Activated T-helper 17 cell treated with anti-CD3 and anti-CD28 coated beads, Interleukin-2, amount 50 U/mL, for 72 hours (primary cell): ENCODE measurements at regions not wholly inside any gene's neighbourhood (a gene's known extent, or its start where the extent isn't known, plus 50 kb on each side); places are given as distances from the start of the nearest gene placed in this dataset.
"Not testable (repeated sequence)": the region's sequence is repeated elsewhere in the genome, so short reads cannot be mapped to it uniquely, and the experiment has no call there.

Experiments
- ATAC-seq: fragments of 150-1000 bp; cut with Tn5 transposase; replicated peaks from 2 replicates; pipeline ENCODE4 v1.10.0; 2021; ENCODE audit warnings: mild to moderate bottlenecking, moderate library complexity
- H3K27ac Mint-ChIP-seq: one replicate; pipeline ENCODE4 v1.8.0; 2022; ENCODE audit warnings: mixed read lengths
- H3K27me3 Mint-ChIP-seq: one replicate; pipeline ENCODE4 v1.8.0; 2022; ENCODE audit warnings: mixed read lengths
- H3K36me3 Mint-ChIP-seq: one replicate; pipeline ENCODE4 v1.8.0; 2022; ENCODE audit warnings: low read depth, mild to moderate bottlenecking, mixed read lengths
- H3K4me1 Mint-ChIP-seq: one replicate; pipeline ENCODE4 v1.8.0; 2022; ENCODE audit warnings: mixed read lengths
- H3K4me3 Mint-ChIP-seq: one replicate; pipeline ENCODE4 v1.8.0; 2022; ENCODE audit warnings: mild to moderate bottlenecking, mixed read lengths
- H3K9me3 Mint-ChIP-seq: one replicate; pipeline ENCODE4 v1.8.0; 2022; ENCODE audit warnings: mixed read lengths

DNA sequence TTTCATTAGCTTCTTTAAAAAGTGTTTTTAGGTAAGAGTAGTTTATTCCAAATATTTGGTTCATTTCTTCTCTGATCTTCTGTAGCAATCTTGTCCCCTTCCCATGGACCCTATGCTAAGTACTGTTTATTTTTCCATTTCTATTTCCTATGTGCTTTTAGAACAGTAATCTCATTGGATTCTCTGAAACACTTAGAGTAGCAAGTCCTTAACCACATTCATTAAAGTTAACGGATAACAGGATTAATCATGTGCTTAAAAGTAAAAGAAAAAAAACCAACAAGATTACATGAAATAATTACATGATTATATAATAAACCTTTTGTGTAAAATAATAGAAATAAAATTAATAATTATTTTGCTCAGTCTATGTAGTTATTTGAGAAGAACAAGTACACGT, 929.7 kb downstream of the C4orf33 start:
- ATAC-seq = no peak
- no peaks in the 10 kb centered on the region for H3K9me3 Mint-ChIP-seq
- no peak overlapping the region for H3K4me3 Mint-ChIP-seq
- no peaks in the 10 kb centered on the region for H3K36me3 Mint-ChIP-seq
- no peaks in the 10 kb centered on the region for H3K4me1 Mint-ChIP-seq
- H3K27ac Mint-ChIP-seq = no peak overlapping the region
- no peaks in the 10 kb centered on the region for H3K27me3 Mint-ChIP-seq

DNA sequence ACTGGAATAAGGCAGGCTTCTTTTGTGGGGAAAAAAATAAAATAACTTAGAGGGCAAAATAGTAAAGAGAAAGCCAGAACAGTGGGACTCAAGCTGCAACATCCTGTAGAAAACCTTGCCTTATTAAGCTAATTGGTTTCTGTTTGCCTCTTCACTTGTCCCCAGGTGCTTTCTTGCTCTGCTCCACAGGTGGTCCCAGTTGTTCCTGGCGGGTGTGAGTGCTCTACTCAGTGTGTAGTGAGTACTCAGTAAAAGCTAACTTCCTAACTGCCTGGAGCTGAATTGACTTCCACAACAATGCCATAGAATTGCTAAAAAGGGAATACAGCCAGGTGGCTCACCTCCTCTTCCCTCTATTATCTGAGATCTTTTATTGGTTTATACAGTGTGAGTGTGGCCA, 930.2 kb downstream of the C4orf33 start:
- no peak for ATAC-seq
- H3K27ac Mint-ChIP-seq = no peak overlapping the region
- no peaks in the 10 kb centered on the region for H3K27me3 Mint-ChIP-seq
- H3K4me1 Mint-ChIP-seq = no peaks in the 10 kb centered on the region
- no peak overlapping the region for H3K4me3 Mint-ChIP-seq
- no peaks in the 10 kb centered on the region for H3K36me3 Mint-ChIP-seq
- H3K9me3 Mint-ChIP-seq = no peaks in the 10 kb centered on the region

DNA sequence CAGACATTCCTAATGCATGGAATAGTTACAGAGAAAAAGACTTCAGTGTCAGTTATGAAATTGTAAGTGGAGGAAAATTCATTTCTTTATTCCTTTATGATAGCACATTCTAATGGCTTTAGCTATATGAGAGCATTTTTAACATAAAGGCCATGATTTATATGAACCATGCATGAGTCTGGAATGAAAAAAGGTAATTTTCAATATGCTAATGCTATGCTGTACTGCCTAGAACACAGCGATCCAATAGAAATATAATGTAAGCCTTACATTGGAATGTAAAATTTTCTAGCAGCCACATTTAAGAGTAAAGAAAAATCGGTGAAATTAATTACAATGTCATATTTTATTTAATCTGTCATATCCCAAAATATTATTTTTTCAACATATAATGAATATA, 932.0 kb downstream of the C4orf33 start:
- Mint-ChIP-seq H3K9me3 (no peaks in the 10 kb centered on the region), H3K27ac (no peak overlapping the region), H3K4me3 (no peak overlapping the region), H3K4me1 (no peaks in the 10 kb centered on the region), H3K36me3 (no peaks in the 10 kb centered on the region), H3K27me3 (no peaks in the 10 kb centered on the region)
- ATAC-seq = no peak

DNA sequence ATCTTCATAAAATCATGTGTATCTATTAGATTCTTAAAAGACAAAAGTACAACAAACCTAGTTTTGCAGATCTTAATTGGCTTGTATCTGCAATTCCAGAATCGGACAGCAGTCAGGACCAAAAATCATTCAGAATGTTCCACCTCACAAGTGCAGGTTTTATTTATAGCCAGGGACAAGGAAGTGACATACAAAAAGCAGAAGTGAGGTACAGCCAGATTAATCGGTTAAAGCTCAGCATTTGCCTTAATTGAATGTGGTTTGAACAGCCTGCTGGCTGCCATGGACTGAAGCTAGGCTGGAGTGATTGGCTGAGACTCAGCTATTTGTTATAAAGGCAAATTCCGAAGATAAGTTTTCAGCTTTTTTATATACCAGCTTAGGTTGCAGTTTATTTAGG, 932.6 kb downstream of the C4orf33 start:
- H3K36me3 Mint-ChIP-seq = no peaks in the 10 kb centered on the region
- no peak for ATAC-seq
- no peak overlapping the region for H3K27ac Mint-ChIP-seq
- no peaks in the 10 kb centered on the region for H3K9me3 Mint-ChIP-seq
- H3K4me3 Mint-ChIP-seq = no peak overlapping the region
- H3K27me3 Mint-ChIP-seq = no peaks in the 10 kb centered on the region
- H3K4me1 Mint-ChIP-seq = no peaks in the 10 kb centered on the region

DNA sequence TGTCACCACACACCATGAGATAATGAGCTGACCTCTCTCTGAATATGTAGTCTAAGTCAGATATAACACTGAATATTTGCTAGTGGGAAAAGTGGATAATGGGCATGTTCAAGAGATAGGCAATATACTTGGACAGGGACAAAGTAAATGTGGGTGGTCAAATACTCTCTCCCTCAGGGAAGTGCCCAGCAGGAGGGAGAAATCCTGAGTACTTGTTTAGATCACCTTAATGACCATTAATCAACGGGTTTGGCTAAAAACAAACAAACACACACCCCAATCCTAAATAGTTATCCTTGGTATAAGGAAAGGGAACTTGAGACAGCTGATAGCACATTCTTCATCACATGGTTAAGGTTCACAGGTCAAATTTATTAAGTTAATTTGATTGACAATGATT, 933.5 kb downstream of the C4orf33 start:
- Mint-ChIP-seq H3K4me3 (no peak overlapping the region), H3K36me3 (no peaks in the 10 kb centered on the region), H3K9me3 (no peaks in the 10 kb centered on the region), H3K27ac (no peak overlapping the region), H3K27me3 (no peaks in the 10 kb centered on the region), H3K4me1 (no peaks in the 10 kb centered on the region)
- ATAC-seq = no peak

DNA sequence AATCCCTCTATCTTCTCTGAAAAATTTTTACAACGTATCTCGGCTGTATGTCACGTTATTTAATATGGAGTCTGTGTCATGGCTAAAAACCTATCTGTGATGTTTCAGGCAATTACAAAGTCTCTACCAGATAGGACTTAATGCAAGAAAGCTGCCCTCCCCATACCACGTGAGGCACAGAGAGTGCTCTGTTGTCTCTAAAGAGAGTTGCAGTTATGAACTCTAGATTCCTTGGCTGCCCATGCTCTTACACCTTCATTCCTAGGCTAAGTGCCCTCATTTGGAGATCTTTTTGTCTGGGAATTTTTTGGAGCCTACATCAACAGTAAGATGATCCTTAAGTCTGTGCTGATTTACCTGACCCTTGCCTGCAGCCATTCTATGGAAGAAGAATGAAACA, 935.9 kb downstream of the C4orf33 start:
- H3K36me3 Mint-ChIP-seq = no peaks in the 10 kb centered on the region
- no peak overlapping the region for H3K4me3 Mint-ChIP-seq
- no peaks in the 10 kb centered on the region for H3K9me3 Mint-ChIP-seq
- no peak for ATAC-seq
- H3K27ac Mint-ChIP-seq = no peak overlapping the region
- no peaks in the 10 kb centered on the region for H3K4me1 Mint-ChIP-seq
- no peaks in the 10 kb centered on the region for H3K27me3 Mint-ChIP-seq

DNA sequence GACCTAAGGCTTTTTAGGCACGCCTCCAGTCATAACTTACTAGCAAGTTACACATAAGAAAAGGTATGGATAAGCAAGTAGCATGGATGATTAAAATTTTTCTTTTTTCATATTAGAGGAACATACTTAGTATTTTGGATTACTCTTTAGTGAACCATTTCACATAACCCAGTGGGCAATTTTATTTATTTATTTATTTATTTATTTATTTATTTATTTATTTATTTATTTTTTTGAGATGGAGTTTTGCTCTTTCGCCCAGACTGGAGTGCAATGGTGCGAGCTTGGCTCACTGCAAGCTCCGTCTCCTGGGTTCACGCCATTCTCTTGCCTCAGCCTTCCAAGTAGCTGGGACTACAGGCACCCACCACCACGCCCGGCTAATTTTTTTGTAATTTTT, 937.7 kb downstream of the C4orf33 start:
- H3K36me3 Mint-ChIP-seq, H3K4me1 Mint-ChIP-seq, ATAC-seq, H3K27ac Mint-ChIP-seq, H3K27me3 Mint-ChIP-seq, H3K9me3 Mint-ChIP-seq, H3K4me3 Mint-ChIP-seq: not testable (repeated sequence)

DNA sequence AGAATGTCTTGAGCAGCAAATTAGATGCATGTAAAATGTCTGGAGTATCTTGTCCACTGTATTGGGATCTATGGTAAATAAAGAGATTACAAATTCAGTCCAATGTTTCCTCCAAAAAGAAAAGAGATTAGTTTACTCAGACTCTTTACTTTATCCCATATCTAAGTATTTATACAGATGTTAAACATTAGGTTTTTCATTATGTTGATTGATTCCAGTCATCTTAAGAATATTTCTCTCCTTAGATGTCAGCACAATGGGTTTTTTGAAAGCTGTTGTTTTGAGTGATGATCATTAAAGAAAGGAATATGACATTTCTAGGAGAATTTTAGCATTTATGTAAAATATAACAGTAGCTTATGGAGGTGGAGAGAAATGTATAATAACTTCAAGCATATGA, 938.9 kb downstream of the C4orf33 start:
- Mint-ChIP-seq H3K27ac (no peak overlapping the region), H3K36me3 (no peaks in the 10 kb centered on the region), H3K4me1 (no peaks in the 10 kb centered on the region), H3K4me3 (no peak overlapping the region), H3K9me3 (peaks cover 5% of the 10 kb centered on the region), H3K27me3 (no peaks in the 10 kb centered on the region)
- no peak for ATAC-seq

DNA sequence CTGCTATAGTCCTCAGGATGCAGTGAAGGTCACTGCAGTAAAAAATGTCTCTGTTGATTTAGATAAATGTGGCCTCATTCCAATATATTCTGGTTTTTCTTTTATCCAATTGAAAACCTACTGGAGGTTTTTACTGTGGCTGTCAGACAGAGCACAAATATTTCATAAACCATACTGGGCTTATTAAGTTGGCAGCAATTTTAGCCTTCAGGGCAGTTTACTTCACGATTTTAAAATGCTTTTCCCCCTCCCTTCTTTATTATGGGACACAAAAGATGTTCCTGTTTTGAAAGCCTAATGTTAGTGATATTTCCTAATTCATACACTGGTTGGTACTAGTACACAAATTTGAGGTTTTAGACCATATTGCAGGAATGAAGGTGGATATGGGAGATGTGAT, 939.4 kb downstream of the C4orf33 start:
- no peak for ATAC-seq
- Mint-ChIP-seq H3K36me3 (no peaks in the 10 kb centered on the region), H3K27me3 (no peaks in the 10 kb centered on the region), H3K27ac (no peak overlapping the region), H3K9me3 (peaks cover 5% of the 10 kb centered on the region), H3K4me3 (no peak overlapping the region), H3K4me1 (no peaks in the 10 kb centered on the region)

DNA sequence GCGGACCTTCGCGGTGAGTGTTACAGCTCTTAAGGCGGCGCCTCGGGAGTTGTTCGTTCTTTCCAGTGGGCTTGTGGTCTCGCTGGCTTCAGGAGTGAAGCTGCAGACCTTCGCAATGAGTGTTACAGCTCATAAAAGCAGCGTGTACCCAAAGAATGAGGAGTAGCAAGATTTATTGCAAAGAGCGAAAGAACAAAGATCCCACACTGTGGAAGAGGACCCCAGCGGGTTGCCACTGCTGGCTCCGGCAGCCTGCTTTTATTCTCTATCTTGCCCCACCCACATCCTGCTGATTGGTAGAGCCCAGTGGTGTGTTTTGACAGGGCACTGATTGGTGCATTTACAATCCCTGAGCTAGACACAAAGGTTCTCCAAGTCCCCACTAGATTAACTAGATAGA, 941.9 kb downstream of the C4orf33 start:
- not testable (repeated sequence) for H3K4me1 Mint-ChIP-seq, H3K36me3 Mint-ChIP-seq, ATAC-seq, H3K27ac Mint-ChIP-seq, H3K4me3 Mint-ChIP-seq, H3K27me3 Mint-ChIP-seq, H3K9me3 Mint-ChIP-seq

DNA sequence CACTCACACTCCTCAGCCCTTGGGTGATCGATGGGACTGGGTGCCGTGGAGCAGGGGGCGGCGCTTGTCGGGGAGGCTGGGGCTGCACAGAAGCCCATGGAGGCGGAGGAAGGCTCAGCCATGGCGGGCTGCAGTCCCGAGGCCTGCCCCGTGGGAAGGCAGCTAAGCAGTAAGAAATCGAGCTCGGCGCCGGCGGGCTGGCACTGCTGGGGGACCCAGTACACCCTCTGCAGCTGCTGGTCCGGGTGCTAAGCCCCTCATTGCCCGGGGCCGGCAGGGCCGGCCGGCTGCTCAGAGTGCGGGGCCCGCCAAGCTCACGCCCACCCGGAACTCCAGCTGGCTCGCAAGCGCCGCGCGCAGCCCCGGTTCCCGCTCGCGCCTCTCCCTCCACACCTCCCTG, 942.6 kb downstream of the C4orf33 start:
- not testable (repeated sequence) for H3K27ac Mint-ChIP-seq, H3K27me3 Mint-ChIP-seq, H3K9me3 Mint-ChIP-seq, ATAC-seq, H3K36me3 Mint-ChIP-seq, H3K4me1 Mint-ChIP-seq, H3K4me3 Mint-ChIP-seq

DNA sequence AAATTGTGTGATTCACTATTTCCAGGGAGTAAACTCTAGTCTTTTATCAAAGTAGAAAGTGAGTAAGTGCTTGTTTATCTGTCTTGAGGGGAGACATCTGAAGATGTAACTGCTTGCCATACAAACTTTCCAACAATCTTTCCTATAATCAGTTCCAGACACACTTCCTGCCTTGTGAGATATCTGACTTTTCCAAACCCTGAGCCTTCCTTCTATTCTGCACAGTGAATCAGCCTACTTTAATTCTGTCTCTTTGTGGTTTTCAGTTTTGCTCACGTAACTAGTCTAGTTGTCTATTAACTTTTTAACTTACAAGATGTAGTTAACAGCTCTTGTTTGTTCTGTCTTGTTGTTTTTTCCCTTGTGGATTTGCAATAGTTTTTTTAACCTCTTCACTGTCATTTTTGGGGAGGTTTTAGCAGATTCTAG, 947.8 kb downstream of the C4orf33 start:
- Mint-ChIP-seq H3K9me3 (peaks cover 4% of the 10 kb centered on the region), H3K27ac (no peak overlapping the region), H3K4me3 (no peak overlapping the region), H3K36me3 (no peaks in the 10 kb centered on the region), H3K27me3 (no peaks in the 10 kb centered on the region), H3K4me1 (no peaks in the 10 kb centered on the region)
- no peak for ATAC-seq

DNA sequence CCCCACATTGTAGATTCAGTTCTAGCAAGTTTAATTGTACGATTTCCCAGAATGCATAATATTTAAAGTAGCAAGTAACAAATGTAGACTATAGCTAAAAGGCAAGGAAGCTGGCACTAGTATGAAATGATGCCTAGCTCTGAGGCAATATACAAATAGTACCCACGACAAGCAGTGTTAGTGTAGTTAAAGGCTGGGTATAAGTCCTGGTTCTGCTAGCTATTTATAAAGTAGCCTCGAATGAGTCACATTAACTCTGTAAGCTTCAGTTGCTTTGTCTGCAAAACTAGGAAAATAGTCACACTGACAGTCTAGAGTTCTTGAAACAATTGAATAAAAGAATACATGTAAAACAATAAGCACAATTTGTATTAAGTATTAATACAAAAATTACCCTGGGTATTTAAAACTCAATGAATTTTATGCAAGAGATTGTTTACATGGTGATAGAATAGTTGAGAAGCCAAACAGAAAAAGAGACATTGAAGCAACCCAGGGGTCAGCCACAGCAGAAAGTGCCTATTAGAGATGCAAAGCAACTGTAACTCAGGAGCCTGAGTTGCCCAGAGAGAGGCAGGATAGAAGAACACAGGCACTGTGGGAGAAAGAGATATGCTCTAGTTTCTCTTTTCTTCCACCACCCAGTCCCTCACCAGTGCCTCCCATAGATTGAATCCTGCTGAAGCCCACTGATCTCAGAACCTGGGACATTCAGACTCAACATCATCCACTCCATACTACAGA, 949.0 kb downstream of the C4orf33 start:
- H3K27ac Mint-ChIP-seq = no peak overlapping the region
- H3K36me3 Mint-ChIP-seq = no peaks in the 10 kb centered on the region
- no peaks in the 10 kb centered on the region for H3K4me1 Mint-ChIP-seq
- no peaks in the 10 kb centered on the region for H3K27me3 Mint-ChIP-seq
- peaks cover 4% of the 10 kb centered on the region for H3K9me3 Mint-ChIP-seq
- ATAC-seq = no peak
- H3K4me3 Mint-ChIP-seq = no peak overlapping the region

DNA sequence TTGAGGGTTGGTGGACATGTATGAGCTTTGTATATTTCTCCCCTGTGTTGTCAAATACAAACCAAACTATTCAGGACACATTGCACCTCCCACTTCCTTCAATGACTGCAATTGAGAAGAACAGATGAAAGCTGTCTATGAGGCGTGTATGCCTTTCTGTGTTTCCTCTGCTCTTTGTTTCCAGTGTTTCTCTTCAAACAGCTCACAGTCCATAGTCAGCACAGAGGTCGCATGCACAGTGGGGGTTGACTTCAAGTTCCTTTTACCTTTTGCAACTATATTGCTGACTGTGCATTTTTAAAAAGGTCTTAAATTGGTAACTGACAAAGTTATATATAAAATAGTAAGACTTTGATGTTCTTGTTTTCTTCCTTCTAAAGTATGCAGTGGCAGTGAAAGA, 957.8 kb downstream of the C4orf33 start:
- H3K27me3 Mint-ChIP-seq = no peaks in the 10 kb centered on the region
- ATAC-seq = no peak
- H3K4me1 Mint-ChIP-seq = no peaks in the 10 kb centered on the region
- H3K9me3 Mint-ChIP-seq = peaks cover 7% of the 10 kb centered on the region
- no peaks in the 10 kb centered on the region for H3K36me3 Mint-ChIP-seq
- no peak overlapping the region for H3K4me3 Mint-ChIP-seq
- H3K27ac Mint-ChIP-seq = no peak overlapping the region

DNA sequence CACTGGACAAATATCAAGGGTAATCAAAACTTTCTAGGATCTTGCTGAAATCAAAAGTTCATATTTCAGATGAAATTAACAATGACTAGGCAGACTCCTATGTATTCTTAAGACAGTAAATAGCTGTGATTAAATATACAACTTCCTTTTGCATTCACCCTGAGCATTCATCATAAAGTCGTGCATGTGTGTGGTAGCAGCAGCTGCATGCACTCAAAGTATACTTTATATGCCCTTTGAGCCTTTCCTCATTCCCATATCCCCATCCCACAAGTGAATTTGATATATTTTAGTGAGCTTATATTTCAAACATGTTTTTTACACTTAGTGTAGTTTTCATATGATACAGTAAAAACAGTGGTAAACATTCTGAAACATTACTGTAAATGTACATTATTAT, 959.0 kb downstream of the C4orf33 start:
- Mint-ChIP-seq H3K36me3 (no peaks in the 10 kb centered on the region), H3K9me3 (peaks cover 7% of the 10 kb centered on the region), H3K4me1 (no peaks in the 10 kb centered on the region), H3K27me3 (no peaks in the 10 kb centered on the region), H3K27ac (no peak overlapping the region), H3K4me3 (no peak overlapping the region)
- no peak for ATAC-seq

DNA sequence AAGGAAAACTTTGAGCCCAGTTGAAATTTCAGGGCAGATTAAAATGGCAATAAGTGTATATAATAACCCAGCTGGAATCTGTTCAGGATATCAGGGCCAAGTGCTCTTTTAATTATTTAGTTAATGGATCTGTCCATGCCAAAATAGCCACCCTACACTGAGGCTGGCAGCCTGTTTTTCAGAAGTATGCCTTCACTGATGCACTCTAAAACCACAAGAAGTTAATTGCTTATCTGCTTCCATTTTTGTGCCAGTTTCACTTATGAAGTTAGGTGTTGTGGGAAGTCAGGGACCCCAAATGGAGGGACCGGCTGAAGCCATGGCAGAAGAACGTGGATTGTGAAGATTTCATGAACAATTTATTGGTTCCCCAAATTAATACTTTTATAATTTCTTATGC, 960.3 kb downstream of the C4orf33 start:
- no peaks in the 10 kb centered on the region for H3K4me1 Mint-ChIP-seq

More for the DNA sequence above, 960.3 kb downstream of the C4orf33 start:
- Mint-ChIP-seq H3K9me3 (peaks cover 7% of the 10 kb centered on the region), H3K4me3 (no peak overlapping the region), H3K27ac (no peak overlapping the region), H3K36me3 (no peaks in the 10 kb centered on the region), H3K27me3 (no peaks in the 10 kb centered on the region)
- no peak for ATAC-seq
